A549 (cell line): ENCODE measurements at regions not wholly inside any gene's neighbourhood (a gene's known extent, or its start where the extent isn't known, plus 50 kb on each side); places are given as distances from the start of the nearest gene placed in this dataset.
A peak's percentile ranks its signal among the peaks of the same experiment; 100 is the strongest.

ENCODE experiments used
- ATAC-seq, 2 experiments: fragments of 200-7000 bp in 1 of 2; fragments of >200 bp in 1 of 2; cut with Nextera tagmentation in 1 of 2; cut with Tn5 transposase in 1 of 2; 3 replicates each; pipeline versions ENCODE4 v1.8.0 to v1.9.1; 2018 to 2020; ENCODE audit warnings: mild to moderate bottlenecking in 1 of 2, moderate library complexity in 1 of 2
- CTCF ChIA-PET: fragments of 300-600 bp; sonication (Branson Sonifier 250); formaldehyde crosslinking; extraction: SDS; loops from one replicate; lab custom pipeline; 2021; ENCODE audit warnings: antibody characterized with exemption, inconsistent platforms; lab: Yijun Ruan, JAX
- POLR2A ChIA-PET: fragments of 350-600 bp; formaldehyde crosslinking; extraction: SDS; loops from one replicate; lab custom pipeline; 2021; ENCODE audit warnings: antibody characterized with exemption, inconsistent platforms; lab: Yijun Ruan, JAX
- DNase-seq, 2 experiments: peaks; one replicate each; pipeline versions ENCODE4 v3.0.0 to v3.0.0-alpha.2; 2011 to 2016; ENCODE audit warnings: low read depth in 1 of 2, low spot score in 1 of 2
- FAIRE-seq: peaks from 2 replicates; lab custom pipeline; 2011; peaks lifted over from hg19 to GRCh38; lab: Jason Lieb, UNC
- H3K27ac ChIP-seq, 2 experiments: fragments of >200 bp; sonication (Bioruptor Twin); formaldehyde crosslinking; 3 replicates each; pipeline ENCODE4 v1.5.1; 2016 to 2017
- H3K4me1 ChIP-seq: fragments of >200 bp; sonication (Bioruptor Twin); formaldehyde crosslinking; 3 replicates; pipeline ENCODE4 v1.6.1; 2016
- H3K4me2 ChIP-seq: fragments of >200 bp; sonication (Bioruptor Twin); formaldehyde crosslinking; 3 replicates; pipeline ENCODE4 v1.6.1; 2016
- H3K4me3 ChIP-seq: fragments of >200 bp; sonication (Bioruptor Twin); formaldehyde crosslinking; 3 replicates; pipeline ENCODE4 v1.5.1; 2016
- H3K9me3 ChIP-seq: fragments of >200 bp; sonication (Bioruptor Twin); formaldehyde crosslinking; 3 replicates; pipeline ENCODE4 v1.6.1; 2016
- BHLHE40 ChIP-seq: IDR thresholded peaks from 2 replicates; pipeline ENCODE4 v1.6.1; 2012; ENCODE audit warnings: low read depth, low read length, inconsistent platforms
- CBX2 ChIP-seq: fragments of 200-600 bp; sonication (generic); IDR thresholded peaks from 2 replicates; pipeline ENCODE4 v1.6.1; 2016; ENCODE audit warnings: low read depth, mild to moderate bottlenecking, borderline replicate concordance
- CHD4 ChIP-seq: fragments of 200-600 bp; sonication (generic); IDR thresholded peaks from 2 replicates; pipeline ENCODE4 v1.6.1; 2016; ENCODE audit warnings: antibody characterized with exemption, mild to moderate bottlenecking, borderline replicate concordance
- ESRRA ChIP-seq: fragments of 150-350 bp; IDR thresholded peaks from 2 replicates; pipeline ENCODE4 v1.6.1; 2014; ENCODE audit warnings: mild to moderate bottlenecking, low read length, borderline replicate concordance
- HDAC2 ChIP-seq: fragments of 200-600 bp; sonication (generic); IDR thresholded peaks from 2 replicates; pipeline ENCODE4 v1.6.1; 2016
- HEYL ChIP-seq: fragments of 250-450 bp; sonication (Bioruptor Pico); IDR thresholded peaks from 2 replicates; pipeline ENCODE4 v1.8.0; 2021; ENCODE audit warnings: mild to moderate bottlenecking, moderate library complexity
- JUN ChIP-seq, 2 experiments: fragments of >200 bp; sonication (Bioruptor Twin); formaldehyde crosslinking; IDR thresholded peaks; 2 replicates in 1 of 2; 3 replicates in 1 of 2; pipeline ENCODE4 v1.6.1; 2016 to 2017
- KDM1A ChIP-seq: fragments of 200-600 bp; sonication (generic); IDR thresholded peaks from 2 replicates; pipeline ENCODE4 v1.6.1; 2016; ENCODE audit warnings: low read depth, mild to moderate bottlenecking
- MAFK ChIP-seq: fragments of 450-650 bp; IDR thresholded peaks from 2 replicates; pipeline ENCODE4 v1.6.1; 2014; ENCODE audit not compliant: partially characterized antibody
- POLR2AphosphoS2 ChIP-seq: conservative IDR thresholded peaks from 2 replicates; pipeline ENCODE4 v1.6.1; 2012; ENCODE audit warnings: low read length, improper control_type of control experiment, inconsistent platforms
- SMC3 ChIP-seq: fragments of >200 bp; sonication (Bioruptor Twin); formaldehyde crosslinking; IDR thresholded peaks from 3 replicates; pipeline ENCODE4 v1.6.1; 2018; ENCODE audit warnings: inconsistent platforms
- WGBS: methylation state at CpG from one replicate; pipeline ENCODE4 v1.1.6; 2017; ENCODE audit errors: missing lambda C conversion rate; 5-methylcytosine and 5-hydroxymethylcytosine counted together
- TF ChIP-seq, protein P1 (sequence below): IDR thresholded peaks from 2 replicates; pipeline ENCODE4 v1.6.1; 2012; ENCODE audit warnings: low read depth, borderline replicate concordance
- TF ChIP-seq, protein P2 (sequence below): IDR thresholded peaks from 2 replicates; pipeline ENCODE4 v1.6.1; 2012
- TF ChIP-seq, protein P3 (sequence below): fragments of 450-650 bp; IDR thresholded peaks from 2 replicates; pipeline ENCODE4 v1.6.1; 2014; ENCODE audit warnings: antibody characterized with exemption
- TF ChIP-seq, protein P4 (sequence below): fragments of >200 bp; sonication (Bioruptor Twin); formaldehyde crosslinking; IDR thresholded peaks from 3 replicates; pipeline ENCODE4 v1.6.1; 2016
- TF ChIP-seq, protein P5 (sequence below): fragments of 150-350 bp; IDR thresholded peaks from 2 replicates; pipeline ENCODE4 v1.6.1; 2014; ENCODE audit warnings: low read depth, mild to moderate bottlenecking, low read length
- TF ChIP-seq, protein P6 (sequence below): fragments of 250-450 bp; sonication (Bioruptor Pico); IDR thresholded peaks from 2 replicates; pipeline ENCODE4 v1.5.0; 2021; ENCODE audit warnings: mild to moderate bottlenecking, moderate library complexity, borderline replicate concordance
- TF ChIP-seq, protein P7 (sequence below): fragments of >200 bp; sonication (Bioruptor Twin); formaldehyde crosslinking; IDR thresholded peaks from 3 replicates; pipeline ENCODE4 v1.5.1; 2016

DNA sequence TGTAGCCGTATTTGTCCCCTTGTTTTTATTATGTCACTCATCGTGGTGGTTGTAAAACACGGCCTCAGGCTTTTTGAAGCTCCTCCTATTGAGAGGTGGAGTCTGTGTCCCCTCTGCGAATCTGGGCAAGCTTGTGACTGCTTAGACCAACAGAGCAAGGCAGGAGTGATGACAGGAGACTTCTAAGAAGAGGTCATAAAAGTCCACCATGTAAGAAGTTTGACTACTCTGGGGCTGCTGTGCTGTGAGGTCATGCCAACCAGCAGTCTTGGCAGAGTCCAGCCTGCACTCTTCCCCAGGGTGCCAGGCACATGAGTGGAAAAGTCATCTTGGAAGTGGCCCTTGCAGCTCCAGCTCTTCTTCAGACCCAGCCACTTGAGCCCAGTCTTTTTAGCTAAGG, 83.8 kb upstream of the SPTBN1 start:
- Histone ChIP-seq H3K4me3 (no peak overlapping the region), H3K4me2 (no peak overlapping the region), H3K4me1 (no peaks in the 10 kb centered on the region), H3K9me3 (peaks cover 10% of the 10 kb centered on the region; the same call in 1 of the 3 replicates), H3K27ac (no peak overlapping the region)
- ATAC-seq (peak; percentile 32 to 44; a peak in 1 of 6 replicates), DNase-seq (no peak), FAIRE-seq (no peak)
- 59% methylated on average over 4 of the region's 4 CpGs for WGBS
- POLR2A ChIA-PET, result no interaction called here
- CTCF ChIA-PET, result interaction anchor here (1.4 kb wide), 1 partner anchor 13 kb away, joined by 3 read pairs; no protein-coding TSS in a partner anchor
- TF ChIP-seq, protein P1, sequence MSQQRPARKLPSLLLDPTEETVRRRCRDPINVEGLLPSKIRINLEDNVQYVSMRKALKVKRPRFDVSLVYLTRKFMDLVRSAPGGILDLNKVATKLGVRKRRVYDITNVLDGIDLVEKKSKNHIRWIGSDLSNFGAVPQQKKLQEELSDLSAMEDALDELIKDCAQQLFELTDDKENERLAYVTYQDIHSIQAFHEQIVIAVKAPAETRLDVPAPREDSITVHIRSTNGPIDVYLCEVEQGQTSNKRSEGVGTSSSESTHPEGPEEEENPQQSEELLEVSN, result no peak
- TF ChIP-seq, protein P2, sequence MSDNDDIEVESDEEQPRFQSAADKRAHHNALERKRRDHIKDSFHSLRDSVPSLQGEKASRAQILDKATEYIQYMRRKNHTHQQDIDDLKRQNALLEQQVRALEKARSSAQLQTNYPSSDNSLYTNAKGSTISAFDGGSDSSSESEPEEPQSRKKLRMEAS, result no peak
- no peak for TF ChIP-seq POLR2AphosphoS2
- TF ChIP-seq, protein P3, sequence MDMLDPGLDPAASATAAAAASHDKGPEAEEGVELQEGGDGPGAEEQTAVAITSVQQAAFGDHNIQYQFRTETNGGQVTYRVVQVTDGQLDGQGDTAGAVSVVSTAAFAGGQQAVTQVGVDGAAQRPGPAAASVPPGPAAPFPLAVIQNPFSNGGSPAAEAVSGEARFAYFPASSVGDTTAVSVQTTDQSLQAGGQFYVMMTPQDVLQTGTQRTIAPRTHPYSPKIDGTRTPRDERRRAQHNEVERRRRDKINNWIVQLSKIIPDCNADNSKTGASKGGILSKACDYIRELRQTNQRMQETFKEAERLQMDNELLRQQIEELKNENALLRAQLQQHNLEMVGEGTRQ, result no peak
- TF ChIP-seq, protein P4, sequence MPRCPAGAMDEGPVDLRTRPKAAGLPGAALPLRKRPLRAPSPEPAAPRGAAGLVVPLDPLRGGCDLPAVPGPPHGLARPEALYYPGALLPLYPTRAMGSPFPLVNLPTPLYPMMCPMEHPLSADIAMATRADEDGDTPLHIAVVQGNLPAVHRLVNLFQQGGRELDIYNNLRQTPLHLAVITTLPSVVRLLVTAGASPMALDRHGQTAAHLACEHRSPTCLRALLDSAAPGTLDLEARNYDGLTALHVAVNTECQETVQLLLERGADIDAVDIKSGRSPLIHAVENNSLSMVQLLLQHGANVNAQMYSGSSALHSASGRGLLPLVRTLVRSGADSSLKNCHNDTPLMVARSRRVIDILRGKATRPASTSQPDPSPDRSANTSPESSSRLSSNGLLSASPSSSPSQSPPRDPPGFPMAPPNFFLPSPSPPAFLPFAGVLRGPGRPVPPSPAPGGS, result no peak

DNA sequence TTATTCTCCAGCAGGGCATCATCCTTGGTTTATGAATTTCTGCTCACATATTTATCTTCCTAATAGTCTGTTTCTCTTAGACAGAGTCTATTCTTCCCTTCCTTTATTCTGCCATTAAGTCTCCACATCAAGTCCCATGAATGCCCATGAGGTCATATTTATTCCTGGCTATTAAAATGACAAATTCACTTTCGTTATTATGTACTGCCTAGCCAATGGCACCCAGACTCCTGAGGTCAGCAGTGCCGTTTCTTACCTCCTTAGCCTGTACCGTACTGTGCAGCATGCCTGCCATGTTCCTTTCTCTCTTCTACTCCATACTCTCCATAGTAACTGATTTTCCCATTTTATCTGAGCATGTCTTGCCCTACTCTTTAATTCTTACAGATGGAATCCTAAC, 82.3 kb upstream of the SPTBN1 start:
- Histone ChIP-seq H3K4me2 (no peak overlapping the region), H3K4me1 (no peaks in the 10 kb centered on the region), H3K4me3 (no peak overlapping the region), H3K9me3 (peaks cover 1% of the 10 kb centered on the region; the same call in 1 of the 3 replicates), H3K27ac (no peak overlapping the region)
- 58% methylated on average over 3 of the region's 3 CpGs for WGBS
- ChIA-PET CTCF (no interaction called here), POLR2A (no interaction called here)
- no peak for DNase-seq
- TF ChIP-seq, protein P3, result no peak
- no peak for TF ChIP-seq KDM1A
- no peak for TF ChIP-seq ESRRA
- no peak for TF ChIP-seq SMC3
- TF ChIP-seq JUN (IDR thresholded peaks at IDR 0.05), result no peak
- TF ChIP-seq, protein P5, sequence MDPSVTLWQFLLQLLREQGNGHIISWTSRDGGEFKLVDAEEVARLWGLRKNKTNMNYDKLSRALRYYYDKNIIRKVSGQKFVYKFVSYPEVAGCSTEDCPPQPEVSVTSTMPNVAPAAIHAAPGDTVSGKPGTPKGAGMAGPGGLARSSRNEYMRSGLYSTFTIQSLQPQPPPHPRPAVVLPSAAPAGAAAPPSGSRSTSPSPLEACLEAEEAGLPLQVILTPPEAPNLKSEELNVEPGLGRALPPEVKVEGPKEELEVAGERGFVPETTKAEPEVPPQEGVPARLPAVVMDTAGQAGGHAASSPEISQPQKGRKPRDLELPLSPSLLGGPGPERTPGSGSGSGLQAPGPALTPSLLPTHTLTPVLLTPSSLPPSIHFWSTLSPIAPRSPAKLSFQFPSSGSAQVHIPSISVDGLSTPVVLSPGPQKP, result no peak
- no peak for TF ChIP-seq CHD4
- TF ChIP-seq HEYL, result no peak
- TF ChIP-seq, protein P2, result no peak
- no peak for TF ChIP-seq HDAC2
- no peak for ATAC-seq
- no peak for FAIRE-seq

DNA sequence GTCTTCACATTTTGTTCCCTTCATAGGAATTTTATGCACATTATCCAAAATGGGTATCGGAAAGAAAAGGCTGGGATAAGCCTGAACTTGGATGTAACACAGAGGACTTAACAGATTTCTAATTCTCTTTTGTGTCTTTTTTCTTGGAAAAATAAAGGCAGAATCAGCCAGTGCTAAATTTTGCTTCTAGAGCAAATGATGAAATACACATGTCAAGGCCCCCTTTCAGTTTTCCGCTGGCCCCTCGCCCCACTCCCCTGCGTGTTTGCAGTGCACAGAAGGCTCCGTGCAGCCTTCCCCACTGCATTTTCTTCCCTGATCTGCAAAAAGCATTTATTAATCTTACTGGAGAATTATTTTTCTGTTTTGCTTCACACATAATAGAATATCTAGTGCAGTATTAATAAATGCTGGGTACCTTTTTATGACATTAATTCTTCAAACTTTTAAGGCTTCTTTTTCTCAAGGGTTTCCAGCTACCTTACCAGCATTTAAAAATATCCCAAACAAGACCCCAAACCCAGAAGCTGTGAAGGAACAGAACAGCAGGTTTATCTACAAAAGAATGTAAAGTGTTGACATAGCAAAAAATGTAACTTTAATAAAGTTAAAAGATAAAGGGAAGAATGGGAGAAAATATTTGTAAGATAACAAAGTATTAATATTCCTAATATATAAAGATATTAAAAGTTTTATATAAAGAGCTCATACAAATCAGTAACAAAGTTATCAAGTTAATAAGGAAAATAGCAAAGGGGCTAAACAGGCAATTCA, 81.3 kb upstream of the SPTBN1 start:
- DNase-seq, result no peak
- TF ChIP-seq JUN (IDR thresholded peaks at IDR 0.05) (no peak), MAFK (peak; percentile 63), BHLHE40 (no peak), CBX2 (no peak)
- TF ChIP-seq, protein P6, sequence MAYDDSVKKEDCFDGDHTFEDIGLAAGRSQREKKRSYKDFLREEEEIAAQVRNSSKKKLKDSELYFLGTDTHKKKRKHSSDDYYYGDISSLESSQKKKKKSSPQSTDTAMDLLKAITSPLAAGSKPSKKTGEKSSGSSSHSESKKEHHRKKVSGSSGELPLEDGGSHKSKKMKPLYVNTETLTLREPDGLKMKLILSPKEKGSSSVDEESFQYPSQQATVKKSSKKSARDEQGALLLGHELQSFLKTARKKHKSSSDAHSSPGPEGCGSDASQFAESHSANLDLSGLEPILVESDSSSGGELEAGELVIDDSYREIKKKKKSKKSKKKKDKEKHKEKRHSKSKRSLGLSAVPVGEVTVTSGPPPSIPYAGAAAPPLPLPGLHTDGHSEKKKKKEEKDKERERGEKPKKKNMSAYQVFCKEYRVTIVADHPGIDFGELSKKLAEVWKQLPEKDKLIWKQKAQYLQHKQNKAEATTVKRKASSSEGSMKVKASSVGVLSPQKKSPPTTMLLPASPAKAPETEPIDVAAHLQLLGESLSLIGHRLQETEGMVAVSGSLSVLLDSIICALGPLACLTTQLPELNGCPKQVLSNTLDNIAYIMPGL (CRISPR knock-in tag), result no peak
- TF ChIP-seq, protein P7, sequence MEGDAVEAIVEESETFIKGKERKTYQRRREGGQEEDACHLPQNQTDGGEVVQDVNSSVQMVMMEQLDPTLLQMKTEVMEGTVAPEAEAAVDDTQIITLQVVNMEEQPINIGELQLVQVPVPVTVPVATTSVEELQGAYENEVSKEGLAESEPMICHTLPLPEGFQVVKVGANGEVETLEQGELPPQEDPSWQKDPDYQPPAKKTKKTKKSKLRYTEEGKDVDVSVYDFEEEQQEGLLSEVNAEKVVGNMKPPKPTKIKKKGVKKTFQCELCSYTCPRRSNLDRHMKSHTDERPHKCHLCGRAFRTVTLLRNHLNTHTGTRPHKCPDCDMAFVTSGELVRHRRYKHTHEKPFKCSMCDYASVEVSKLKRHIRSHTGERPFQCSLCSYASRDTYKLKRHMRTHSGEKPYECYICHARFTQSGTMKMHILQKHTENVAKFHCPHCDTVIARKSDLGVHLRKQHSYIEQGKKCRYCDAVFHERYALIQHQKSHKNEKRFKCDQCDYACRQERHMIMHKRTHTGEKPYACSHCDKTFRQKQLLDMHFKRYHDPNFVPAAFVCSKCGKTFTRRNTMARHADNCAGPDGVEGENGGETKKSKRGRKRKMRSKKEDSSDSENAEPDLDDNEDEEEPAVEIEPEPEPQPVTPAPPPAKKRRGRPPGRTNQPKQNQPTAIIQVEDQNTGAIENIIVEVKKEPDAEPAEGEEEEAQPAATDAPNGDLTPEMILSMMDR, result no peak
- TF ChIP-seq, all 56 proteins: peak for 1
- FAIRE-seq, result no peak
- WGBS, result 55% methylated on average over 5 of the region's 5 CpGs
- H3K27ac ChIP-seq, result no peak overlapping the region
- no peak overlapping the region for H3K4me2 ChIP-seq
- H3K4me3 ChIP-seq, result no peak overlapping the region
- no peaks in the 10 kb centered on the region for H3K4me1 ChIP-seq
- ATAC-seq, result no peak
- ChIA-PET CTCF (interaction anchor here (0.6 to 1.3 kb wide), 2 partner anchors 13 to 178 kb away, joined by 3 read pairs; no protein-coding TSS in a partner anchor), POLR2A (no interaction called here)
- no peaks in the 10 kb centered on the region for H3K9me3 ChIP-seq
